ENCODE measurements at regions not wholly inside any gene's neighbourhood (a gene's known extent, or its start where the extent isn't known, plus 50 kb on each side); places are given as distances from the start of the nearest gene placed in this dataset.

DNA sequence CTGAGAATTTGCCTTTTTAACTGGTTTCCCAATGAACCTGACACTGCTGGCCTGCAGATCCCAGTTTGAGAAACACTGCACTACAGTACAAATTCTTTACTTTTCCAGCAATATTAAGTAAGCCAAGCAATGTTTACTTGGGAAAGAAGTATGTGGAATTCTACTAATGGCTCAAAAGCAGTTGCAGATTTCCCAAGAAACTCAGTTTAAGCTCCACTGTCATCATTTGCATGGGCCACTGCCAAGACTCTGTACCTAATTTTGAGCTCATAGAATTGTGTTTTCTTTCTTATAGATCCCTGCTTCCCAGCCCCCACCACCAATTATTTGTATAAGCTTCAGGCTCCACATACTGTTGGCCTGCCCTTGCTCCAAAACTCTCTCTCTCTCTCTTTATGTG lies 676.1 kb downstream of the RNF144A start:
- no peak for DNase-seq (ENCODE audit: low read depth, low spot score)

DNA sequence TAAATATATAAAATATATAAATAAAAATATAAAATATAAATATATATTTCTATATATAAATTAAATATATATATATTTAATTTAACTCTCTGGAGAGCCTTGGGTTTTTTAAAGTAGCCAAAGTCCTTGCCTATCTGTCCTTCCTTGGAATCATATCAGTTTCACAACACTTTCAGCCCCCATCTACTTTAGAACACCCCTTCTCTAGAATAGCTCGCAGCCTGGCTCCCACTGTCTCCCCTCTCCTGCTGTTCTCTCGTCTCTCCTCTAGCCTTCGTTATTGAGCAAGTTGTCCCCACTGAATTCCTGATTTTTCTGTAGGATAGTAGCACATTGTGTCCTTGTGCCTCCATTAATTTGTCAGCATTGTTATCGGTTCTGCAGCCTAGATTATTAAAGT lies 677.0 kb downstream of the RNF144A start:
- no peak for DNase-seq (ENCODE audit: low read depth, low spot score)

DNA sequence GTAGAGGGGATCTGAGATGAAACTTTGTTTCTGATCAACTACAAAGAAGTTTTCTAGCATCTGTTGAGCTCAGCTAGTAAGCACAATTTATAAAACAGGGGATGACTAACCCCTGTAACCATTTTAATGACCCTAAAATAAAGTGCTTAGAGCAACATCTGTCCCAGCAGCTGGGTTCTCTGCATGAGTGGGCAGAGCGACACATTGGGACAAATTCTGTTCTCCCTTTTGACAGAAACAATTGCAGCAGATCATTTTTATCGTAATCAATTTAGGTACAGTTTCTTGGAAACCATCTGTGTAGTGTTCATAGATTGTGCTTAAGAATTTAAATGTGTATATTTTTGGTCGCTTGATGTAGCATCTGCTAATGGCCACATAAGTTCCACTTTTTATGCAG lies 678.0 kb downstream of the RNF144A start:
- DNase-seq (ENCODE audit: low read depth, low spot score): no peak

DNA sequence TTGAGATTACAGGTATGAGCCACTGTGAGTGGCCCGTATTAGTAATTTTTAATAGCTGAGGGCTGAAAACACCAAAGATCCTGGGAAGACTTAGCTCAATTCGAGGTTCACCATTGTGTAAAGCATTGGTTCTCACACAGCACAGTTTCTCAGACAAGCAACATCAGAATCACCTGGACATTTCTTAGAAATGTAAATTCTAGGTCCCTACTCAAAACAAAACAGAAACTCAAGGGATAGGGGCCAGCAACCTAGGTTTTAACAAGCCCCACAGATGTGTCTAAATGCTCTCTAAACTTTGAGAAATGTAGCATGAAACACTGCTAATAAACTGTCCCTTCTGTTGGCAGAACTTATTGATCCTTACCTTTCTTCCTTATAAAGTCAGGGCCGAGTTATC lies 681.2 kb downstream of the RNF144A start:
- DNase-seq (ENCODE audit: low read depth, low spot score): no peak

DNA sequence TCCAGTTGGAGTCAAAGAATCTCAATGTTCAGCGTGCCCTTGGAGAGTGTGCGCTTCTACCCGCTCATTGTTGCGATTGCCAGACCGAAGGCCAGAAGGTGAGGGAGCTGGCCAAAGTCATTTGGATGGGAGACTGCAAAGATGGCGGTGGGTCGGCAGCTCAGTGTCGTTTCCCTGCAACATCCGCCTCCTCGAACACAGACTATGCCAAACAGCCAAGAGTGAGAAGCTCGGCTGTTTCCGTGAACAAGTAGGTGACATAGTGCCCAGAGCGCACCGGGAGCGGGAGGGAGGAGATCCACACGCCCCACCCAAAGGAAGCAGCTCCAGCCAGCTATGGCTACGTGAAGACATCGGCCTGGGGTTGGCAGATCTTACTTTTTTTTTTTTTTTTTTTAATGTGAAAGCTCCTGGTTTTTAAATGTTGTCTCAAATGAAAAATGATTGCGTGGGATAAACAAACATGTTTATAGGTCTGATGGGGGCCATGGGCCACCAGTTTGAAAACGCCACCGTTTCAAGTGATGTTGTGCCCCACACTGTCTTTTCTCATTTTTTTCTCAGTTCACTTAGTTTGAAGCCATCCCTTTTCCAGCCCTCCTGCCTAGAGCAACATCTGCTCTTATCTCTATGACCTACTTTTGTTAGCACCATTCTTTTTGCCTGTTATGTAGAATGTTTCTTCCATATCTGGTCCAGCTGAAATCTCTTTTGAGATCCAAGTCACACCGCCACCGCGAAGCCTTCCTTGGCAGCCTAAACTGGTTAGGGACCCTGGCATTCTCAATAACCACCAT lies 682.4 kb downstream of the RNF144A start:
- no peak for DNase-seq (ENCODE audit: low read depth, low spot score)

DNA sequence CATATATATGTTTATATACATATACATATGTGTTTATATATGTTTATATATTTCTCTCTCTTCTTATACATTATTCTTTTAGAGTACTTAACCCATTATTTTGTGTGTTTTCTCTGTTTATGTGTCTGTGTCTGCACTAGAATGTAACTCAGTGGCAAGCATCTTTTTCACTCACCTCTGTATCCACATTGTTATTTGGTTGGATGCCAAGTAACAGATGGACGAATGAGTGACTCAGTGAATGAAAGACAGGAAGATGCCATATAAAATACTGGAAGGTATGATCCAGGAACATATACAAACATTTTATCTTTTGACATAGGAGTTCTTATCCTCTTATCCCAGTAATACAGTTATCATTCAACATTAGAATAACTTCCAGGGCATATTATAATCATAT lies 684.8 kb downstream of the RNF144A start:
- DNase-seq (ENCODE audit: low read depth, low spot score): no peak

DNA sequence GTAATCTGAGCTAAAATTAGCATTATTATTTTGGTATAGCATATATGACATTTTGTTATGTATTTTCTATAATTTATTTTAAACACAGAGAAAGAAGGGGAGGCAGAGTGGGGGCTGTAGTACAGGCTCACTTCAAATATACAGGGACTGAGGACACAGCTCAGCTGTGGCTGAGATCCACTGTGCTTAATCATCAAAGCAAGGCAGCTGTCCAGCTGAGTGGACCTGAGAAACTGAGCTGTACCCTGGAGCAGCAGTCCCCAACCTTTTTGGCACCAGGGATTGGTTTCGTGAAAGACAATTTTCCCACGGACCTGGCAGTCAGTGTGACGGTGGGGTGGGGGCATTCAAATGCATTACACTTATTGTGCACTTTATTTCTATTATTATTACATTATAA lies 687.2 kb downstream of the RNF144A start:
- DNase-seq (ENCODE audit: low read depth, low spot score): no peak

DNA sequence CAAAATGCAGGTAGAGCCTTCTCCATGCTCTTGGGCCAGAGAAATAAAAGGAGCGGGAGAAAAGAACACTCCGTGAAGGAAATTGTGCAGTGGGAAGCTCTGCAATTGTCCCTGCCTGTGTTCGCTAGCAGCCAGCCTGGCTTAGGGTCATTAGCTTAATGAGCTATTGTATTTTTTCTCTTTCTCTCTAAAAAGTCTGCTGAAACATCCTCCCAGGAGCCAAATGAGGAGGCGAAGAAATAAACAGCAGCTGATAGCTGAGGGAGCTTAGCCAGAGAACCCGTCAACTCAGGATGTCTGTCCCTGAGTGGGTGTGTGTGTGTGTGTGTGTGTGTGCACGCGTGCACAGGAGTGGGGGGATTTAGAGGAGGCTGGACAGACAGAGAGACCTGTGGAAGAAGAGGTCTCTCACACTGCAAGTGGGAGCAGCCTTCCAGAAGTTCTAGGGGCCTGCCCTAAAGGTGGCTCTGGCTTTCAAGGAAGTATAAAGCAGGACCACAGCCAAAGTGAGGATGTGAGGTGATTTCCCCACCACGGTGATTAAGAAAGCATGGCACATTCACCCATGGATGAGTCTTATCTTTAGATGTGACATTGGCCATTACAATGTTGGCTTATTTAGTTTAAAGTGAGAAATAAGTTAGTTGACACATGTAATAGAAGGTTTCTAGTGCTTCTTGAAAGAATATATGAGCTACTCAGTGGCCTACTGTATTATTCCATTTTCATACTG lies 690.4 kb downstream of the RNF144A start:
- no peak for DNase-seq (ENCODE audit: low read depth, low spot score)

DNA sequence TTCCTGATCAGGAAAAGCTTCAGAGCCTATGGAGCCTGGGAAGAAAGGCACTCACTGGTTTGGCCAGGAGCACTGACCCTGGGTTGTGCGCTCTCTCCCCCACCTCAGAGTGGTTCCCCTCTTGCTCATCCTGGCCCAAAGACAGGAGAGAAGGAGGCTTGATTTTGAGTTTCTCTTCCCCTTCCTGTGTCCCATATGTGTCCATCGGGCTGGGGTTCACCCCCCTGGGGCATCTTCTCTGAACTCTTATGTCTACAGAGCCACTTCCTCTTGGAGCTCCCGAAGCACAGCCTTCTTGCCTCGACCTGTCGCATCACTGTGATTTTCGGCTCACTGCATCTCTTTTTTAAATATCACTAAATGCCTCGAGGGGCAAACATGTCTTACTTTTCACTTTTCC lies 692.3 kb downstream of the RNF144A start:
- DNase-seq (ENCODE audit: low read depth, low spot score): no peak

DNA sequence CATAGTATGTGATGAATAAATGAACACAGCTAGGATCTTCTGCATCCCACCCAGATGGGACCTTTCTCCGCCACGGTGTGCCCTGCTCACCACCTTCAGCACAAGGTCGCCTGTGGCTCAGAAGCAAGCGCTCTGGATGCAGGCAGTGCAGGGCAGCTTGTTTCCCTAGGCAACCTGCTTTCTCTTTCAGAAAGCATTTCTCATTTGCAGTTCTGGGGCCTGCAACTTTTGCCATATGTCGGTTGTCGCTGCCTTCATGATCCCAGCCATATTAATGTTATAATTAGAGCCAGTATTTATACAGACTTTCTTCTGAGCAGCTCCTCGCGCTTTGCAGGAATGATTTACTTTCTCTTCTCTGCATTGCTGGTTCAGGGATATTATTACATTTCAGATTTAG lies 692.8 kb downstream of the RNF144A start:
- no peak for DNase-seq (ENCODE audit: low read depth, low spot score)

DNA sequence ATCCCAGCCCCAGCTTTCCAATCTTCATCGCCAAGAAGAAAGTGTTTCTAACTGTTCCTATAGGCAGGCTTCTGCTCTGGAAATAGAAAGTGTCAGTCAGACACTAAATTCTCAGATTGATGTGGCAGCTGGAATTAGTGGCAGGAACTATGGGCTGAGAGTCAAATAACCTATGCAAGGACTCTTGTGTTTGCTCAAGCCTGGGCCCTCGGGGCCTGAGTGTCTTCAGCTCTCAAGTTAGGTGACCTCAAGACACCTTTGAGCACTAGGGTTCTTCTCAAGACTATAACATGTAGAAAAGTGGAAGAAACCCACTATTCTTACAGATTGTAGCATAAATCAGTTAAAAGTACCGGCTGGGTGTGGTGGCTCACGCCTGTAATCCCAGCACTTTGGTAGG lies 694.5 kb downstream of the RNF144A start:
- no peak for DNase-seq (ENCODE audit: low read depth, low spot score)

DNA sequence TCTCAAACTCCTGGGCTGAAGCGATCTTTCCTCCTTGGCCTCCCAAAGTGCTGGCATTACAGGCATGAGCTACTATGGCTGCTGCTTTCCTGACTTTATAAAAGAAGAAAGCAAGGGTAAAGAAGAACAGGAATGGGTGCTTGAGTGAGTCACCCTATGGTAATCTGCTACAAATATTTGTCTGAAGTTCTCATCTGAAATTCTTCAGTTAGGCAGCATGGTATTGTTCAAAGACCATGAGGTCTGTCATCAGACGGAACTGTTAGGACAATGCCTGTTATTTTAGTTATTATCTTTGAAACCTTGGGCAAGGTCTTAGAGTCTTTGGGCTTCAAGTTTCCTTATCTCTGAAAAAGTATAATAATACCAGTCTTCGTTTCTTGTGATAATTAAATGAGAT lies 695.8 kb downstream of the RNF144A start:
- no peak for DNase-seq (ENCODE audit: low read depth, low spot score)

DNA sequence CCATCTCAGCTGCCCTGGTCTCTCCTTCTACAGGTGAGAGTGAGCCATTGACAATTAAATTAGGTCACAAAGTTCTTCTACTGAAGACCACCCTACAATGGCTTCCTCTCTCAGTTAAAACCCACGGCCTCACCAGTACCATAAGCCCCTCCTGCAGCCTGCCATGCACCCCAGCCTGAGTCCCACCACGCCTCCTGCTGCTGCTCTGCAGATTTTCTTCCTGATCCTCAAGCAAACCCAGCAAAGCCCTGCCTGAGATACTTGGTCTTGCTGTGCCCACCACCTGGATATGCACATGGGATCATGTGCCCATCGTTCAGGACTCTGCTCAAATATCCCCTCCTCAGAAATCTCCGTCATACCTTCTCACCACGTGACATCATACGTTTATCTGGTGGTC lies 696.6 kb downstream of the RNF144A start:
- no peak for DNase-seq (ENCODE audit: low read depth, low spot score)

DNA sequence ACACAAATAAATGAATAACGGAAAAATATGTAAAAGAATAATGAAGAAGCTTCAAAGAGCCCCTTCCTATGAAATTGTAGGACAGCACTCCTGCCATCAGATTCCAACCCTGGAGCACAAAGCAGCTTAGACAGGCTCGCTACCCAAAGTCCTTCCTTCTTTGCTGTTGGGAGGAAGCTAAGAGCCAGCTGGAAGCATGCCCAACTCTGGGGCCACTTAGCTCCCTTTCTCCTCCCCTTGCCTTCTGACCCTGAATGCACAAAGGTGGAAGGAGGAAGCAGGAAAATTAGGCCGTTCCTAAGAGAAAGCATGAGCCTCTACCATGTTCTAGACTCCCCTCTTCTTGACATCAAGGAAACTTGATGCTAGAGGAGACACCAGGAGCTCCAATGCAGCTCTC lies 700.8 kb downstream of the RNF144A start:
- no peak for DNase-seq (ENCODE audit: low read depth, low spot score)

DNA sequence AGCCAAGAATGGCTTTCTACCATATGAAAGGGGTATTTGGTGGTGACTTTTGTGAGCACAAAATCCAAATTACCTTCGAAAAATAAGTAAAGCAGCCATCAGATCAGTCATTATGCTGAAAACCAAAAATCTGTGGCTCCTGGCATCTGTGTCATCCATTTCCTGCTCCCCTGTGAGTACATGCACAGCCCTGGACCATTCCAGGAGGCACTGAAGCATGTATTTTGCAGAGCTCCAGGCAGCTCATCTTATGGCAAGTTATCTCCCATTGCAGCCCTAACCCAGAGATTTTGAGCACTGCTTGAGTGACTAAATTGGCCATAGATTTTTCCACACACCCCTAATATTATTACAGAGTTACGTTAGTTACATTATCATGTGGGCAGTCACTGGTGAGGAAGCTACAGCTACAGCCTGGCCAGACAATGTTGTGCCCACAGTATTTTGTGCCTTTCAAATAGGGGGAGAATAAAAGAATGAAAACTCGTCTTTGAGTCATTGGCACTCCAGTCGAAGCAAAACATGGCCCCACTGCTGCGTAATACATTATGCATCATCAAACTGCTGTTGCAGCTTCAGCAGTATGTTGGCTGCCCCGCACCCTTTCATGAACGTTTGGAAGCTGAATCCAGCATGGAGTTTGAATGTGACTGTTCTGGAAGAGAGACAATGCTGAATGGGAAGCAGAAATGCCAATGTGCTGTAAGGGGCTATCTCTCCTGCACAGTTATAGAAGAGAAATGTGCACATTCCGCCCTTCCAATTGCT lies 702.2 kb downstream of the RNF144A start:
- no peak for DNase-seq (ENCODE audit: low read depth, low spot score)

DNA sequence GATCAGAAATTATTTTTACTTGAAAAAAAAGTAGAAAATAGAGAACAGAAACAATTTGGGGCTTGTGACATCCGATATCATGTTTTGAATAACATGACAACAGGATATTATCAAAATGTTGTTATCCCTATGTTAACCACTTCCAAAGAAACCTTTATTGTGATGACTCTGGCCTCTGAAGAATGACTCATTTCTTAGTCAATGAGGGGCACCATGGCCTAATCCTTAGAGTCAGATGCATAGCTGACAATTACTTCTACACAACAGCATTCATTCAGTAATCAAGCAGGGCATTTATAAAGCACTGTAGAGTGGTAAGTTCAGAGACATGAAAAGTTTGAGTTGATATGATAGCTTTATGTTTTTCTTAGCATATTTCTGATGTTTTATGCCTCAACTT lies 703.0 kb downstream of the RNF144A start:
- no peak for DNase-seq (ENCODE audit: low read depth, low spot score)

DNA sequence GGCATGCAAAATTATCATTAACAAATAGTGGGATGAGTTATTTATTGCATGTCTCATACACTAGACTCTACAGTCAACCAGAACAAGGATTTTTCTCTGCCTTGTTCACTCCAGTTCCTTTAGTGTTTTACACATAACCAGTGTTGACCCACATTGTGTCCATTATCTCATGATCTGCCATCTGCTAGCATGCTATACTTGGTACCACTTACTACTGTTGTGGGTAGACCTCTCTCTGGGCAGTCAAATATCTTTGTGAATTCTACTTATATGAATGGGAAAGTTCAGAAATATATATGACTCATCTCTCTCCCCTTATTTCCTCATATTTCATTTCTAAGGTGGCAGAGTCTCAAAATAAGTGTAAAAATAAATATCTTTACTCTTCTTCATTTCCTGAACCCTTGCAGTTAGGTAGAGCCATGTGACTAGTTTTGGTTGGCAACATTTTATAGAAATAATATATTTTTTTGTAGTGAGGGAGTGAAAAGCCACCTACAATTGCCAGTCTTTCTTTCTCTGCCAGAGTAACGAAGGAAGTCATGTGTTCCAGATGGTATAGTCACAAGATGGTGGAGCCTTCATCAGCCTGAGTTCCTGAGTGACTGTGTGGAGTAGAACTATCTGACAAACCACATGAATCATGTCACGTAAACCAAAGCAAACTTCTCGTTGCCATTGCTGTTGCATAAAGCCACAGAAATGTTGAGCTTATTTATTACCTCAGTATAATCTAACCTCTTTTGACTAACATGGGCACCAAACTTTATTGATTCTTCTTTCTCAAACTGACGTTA lies 704.0 kb downstream of the RNF144A start:
- no peak for DNase-seq (ENCODE audit: low read depth, low spot score)

DNA sequence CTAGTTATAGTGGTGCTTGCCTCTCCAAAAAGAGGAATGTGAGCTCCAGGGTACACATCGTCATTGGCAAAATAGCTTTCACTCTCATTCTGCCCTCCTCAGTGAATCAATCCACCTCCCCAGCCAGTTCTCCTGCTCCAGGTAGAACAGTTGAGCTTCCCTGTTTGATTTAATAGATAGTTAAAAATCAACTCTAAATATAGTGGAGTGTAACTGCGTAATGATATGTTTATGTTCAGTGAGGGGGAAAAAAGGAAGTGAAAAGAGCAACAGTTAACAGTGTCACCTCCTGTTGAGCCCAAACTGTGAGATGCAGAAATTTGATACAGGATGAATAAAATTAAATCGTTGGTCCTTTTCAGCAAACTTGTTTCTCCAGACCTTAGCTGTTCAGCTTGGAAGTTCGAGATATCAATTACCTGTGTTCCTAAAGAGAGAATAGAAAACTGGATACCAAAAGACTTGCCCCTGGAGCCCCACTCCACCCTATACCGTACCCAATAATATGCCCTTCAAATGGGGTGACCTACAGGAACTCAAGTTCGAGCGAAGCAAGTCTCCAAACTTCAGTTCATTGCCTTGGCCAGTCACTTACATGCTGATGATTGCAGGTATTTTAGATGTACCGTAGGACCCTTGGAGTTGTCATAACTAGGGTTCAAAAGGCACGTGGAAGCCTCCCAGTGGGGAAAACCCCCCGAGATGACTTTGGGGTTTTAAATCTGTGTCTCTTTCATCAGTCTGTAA lies 708.4 kb downstream of the RNF144A start:
- DNase-seq (ENCODE audit: low read depth, low spot score): no peak

DNA sequence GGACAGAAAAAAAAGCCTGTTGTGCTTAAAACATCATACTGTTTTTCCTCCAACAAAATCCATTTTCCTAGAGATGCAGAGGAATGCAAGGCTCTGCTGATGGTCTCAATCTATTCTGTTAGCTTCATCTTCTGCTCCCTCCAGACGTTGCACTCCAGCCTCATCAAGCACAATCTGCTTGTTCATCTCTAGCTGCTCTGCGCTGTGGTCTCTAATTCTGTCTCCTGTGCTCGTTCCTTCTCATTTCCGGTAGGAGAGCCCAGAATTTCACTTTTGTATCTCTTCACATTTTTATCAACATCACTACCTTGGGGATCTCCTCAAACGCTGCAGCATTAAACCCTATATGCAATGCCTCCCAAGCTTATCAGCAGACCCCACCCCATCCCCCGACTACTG lies 708.9 kb downstream of the RNF144A start:
- no peak for DNase-seq (ENCODE audit: low read depth, low spot score)

DNA sequence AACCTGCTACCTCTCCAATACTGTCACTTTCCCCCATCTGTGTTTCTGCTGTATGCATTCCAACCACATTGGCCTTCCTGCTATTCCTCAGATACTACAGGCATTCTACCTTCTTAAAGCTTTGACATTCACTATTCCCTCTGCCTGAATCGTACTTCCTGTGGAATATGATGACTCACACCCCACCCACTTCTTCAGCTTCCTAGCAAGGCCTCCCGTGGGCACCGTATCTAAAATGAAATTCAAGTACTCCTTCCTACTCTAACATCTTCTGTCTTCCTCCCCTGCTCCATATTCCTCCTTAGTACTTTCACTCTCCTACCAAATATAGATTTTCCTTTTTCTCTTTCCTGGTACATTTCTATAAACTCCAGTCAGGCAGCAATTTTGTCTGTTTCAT lies 710.4 kb downstream of the RNF144A start:
- DNase-seq (ENCODE audit: low read depth, low spot score): no peak

DNA sequence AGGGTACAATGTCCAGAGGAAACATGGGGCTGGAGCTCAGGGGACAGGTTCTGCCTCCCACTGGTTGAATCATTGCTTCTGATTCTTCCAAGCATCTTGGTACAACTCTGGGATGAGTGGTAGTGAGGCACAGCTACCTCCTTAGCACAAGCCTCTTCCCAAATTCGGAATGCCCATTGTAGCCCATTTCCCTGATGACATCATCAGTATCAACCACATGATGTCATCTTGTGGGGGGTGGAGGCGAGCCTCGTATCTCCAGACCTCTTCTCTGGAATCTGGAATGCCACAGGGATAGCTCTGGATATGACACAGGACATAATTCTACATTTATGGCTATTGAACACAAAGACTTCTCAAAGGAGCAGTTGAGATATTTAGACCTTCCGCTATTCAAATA lies 715.2 kb downstream of the RNF144A start:
- no peak for DNase-seq (ENCODE audit: low read depth, low spot score)

All from smooth muscle cell of the brain vasculature (primary cell).